Neural cell (in vitro differentiated cells): ENCODE measurements at regions not wholly inside any gene's neighbourhood (a gene's known extent, or its start where the extent isn't known, plus 50 kb on each side); places are given as distances from the start of the nearest gene placed in this dataset.
"Not testable (repeated sequence)": the region's sequence is repeated elsewhere in the genome, so short reads cannot be mapped to it uniquely, and the experiment has no call there.

Experiments used
- H2AFZ ChIP-seq: fragments of 200-600, 300-800 bp; sonication (generic), shearing (Covaris generic); 2 replicates; pipeline ENCODE4 v1.6.0; 2014; ENCODE audit warnings: low read depth, mild to moderate bottlenecking, antibody characterized with exemption, low read length, moderate library complexity
- H3F3A ChIP-seq: fragments of 200-600 bp; shearing (Covaris generic); 2 replicates; pipeline ENCODE4 v1.6.1; 2016; ENCODE audit warnings: mild to moderate bottlenecking, moderate library complexity, mixed read lengths, antibody characterized with exemption, low read length; ENCODE audit not compliant: insufficient read depth, poor library complexity, severe bottlenecking
- H3K27ac ChIP-seq: fragments of 200-600, 300-800 bp; sonication (generic), shearing (Covaris generic); 2 replicates; pipeline ENCODE4 v1.5.1; 2014; ENCODE audit warnings: mild to moderate bottlenecking, low read length, moderate library complexity
- H3K27me3 ChIP-seq: fragments of 300-800, 200-600 bp; sonication (generic), shearing (Covaris generic); 2 replicates; pipeline ENCODE4 v1.6.0; 2014; ENCODE audit warnings: mild to moderate bottlenecking, low read depth, low read length, moderate library complexity; ENCODE audit not compliant: insufficient read depth
- H3K36me3 ChIP-seq: fragments of 300-800, 200-600 bp; sonication (generic), shearing (Covaris generic); 2 replicates; pipeline ENCODE4 v1.5.1; 2014; ENCODE audit warnings: mild to moderate bottlenecking, antibody characterized with exemption, low read length, moderate library complexity; ENCODE audit not compliant: insufficient read depth
- H3K4me2 ChIP-seq: fragments of 300-800, 200-600 bp; sonication (generic), shearing (Covaris generic); 2 replicates; pipeline ENCODE4 v1.6.0; 2014; ENCODE audit warnings: mild to moderate bottlenecking, low read length
- H3K4me3 ChIP-seq: fragments of 300-800, 200-600 bp; sonication (generic), shearing (Covaris generic); 2 replicates; pipeline ENCODE4 v1.5.1; 2014; ENCODE audit warnings: mild to moderate bottlenecking, low read length, moderate library complexity
- H3K79me2 ChIP-seq: fragments of 200-600 bp; shearing (Covaris generic); replicated peaks from 2 replicates; pipeline ENCODE4 v1.6.0; 2014; ENCODE audit warnings: mild to moderate bottlenecking, low read length, moderate library complexity; ENCODE audit not compliant: insufficient read depth
- H3K9ac ChIP-seq: fragments of 300-800, 200-600 bp; sonication (generic), shearing (Covaris generic); 2 replicates; pipeline ENCODE4 v1.6.1; 2016; ENCODE audit warnings: mild to moderate bottlenecking, low read length, mixed read lengths
- H3K9me2 ChIP-seq: fragments of 200-600 bp; shearing (Covaris generic); 2 replicates; pipeline ENCODE4 v1.6.1; 2016; ENCODE audit warnings: mild to moderate bottlenecking, low read length, mixed read lengths; ENCODE audit not compliant: insufficient read depth
- H3K9me3 ChIP-seq: fragments of 200-600, 300-800 bp; sonication (generic), shearing (Covaris generic); 2 replicates; pipeline ENCODE4 v1.6.1; 2016; ENCODE audit warnings: mild to moderate bottlenecking, mixed run types, low read length, moderate library complexity, mixed read lengths
- H4K20me1 ChIP-seq: fragments of 200-600 bp; shearing (Covaris generic); 2 replicates; pipeline ENCODE4 v1.6.1; 2016; ENCODE audit warnings: mild to moderate bottlenecking, mixed run types; ENCODE audit not compliant: insufficient read depth
- CTCF ChIP-seq: fragments of 450-650 bp; IDR thresholded peaks from 2 replicates; pipeline ENCODE4 v1.5.1; 2014; ENCODE audit warnings: antibody characterized with exemption, mild to moderate bottlenecking, moderate library complexity; ENCODE audit not compliant: poor library complexity, severe bottlenecking
- EP300 ChIP-seq: fragments of 450-650 bp; conservative IDR thresholded peaks from 2 replicates; pipeline ENCODE4 v1.6.1; 2014; ENCODE audit warnings: antibody characterized with exemption, mild to moderate bottlenecking, moderate library complexity; ENCODE audit not compliant: poor library complexity, severe bottlenecking
- EZH2 ChIP-seq: fragments of 200-600, 300-800 bp; shearing (Covaris generic), sonication (generic); IDR thresholded peaks from 2 replicates; pipeline ENCODE4 v1.6.1; 2014; ENCODE audit warnings: antibody characterized with exemption, low read length, borderline replicate concordance, mild to moderate bottlenecking; ENCODE audit not compliant: insufficient read depth, poor library complexity, severe bottlenecking
- MXI1 ChIP-seq: fragments of 450-650 bp; conservative IDR thresholded peaks from 2 replicates; pipeline ENCODE4 v1.6.1; 2014; ENCODE audit warnings: antibody characterized with exemption, mild to moderate bottlenecking; ENCODE audit not compliant: poor library complexity, severe bottlenecking
- POLR2AphosphoS5 ChIP-seq: IDR thresholded peaks from 2 replicates; pipeline ENCODE4 v1.6.1; 2012
- RAD21 ChIP-seq: fragments of 450-650 bp; conservative IDR thresholded peaks from 2 replicates; pipeline ENCODE4 v1.6.1; 2014; ENCODE audit warnings: antibody characterized with exemption, mild to moderate bottlenecking, moderate library complexity
- REST ChIP-seq: IDR thresholded peaks from 2 replicates; pipeline ENCODE4 v1.6.1; 2012; ENCODE audit warnings: borderline replicate concordance
- SMC3 ChIP-seq: fragments of 450-650 bp; conservative IDR thresholded peaks from 2 replicates; pipeline ENCODE4 v1.6.1; 2014; ENCODE audit warnings: antibody characterized with exemption, mild to moderate bottlenecking, moderate library complexity; ENCODE audit not compliant: poor library complexity
- TAF1 ChIP-seq: IDR thresholded peaks from 2 replicates; pipeline ENCODE4 v1.6.1; 2012; ENCODE audit warnings: low read depth

- H3K9me3 ChIP-seq = no peaks in the 10 kb centered on the region
- no peaks in the 10 kb centered on the region for H4K20me1 ChIP-seq
- no peaks in the 10 kb centered on the region for H3K79me2 ChIP-seq
- H3K27ac ChIP-seq = peak overlapping the region; percentile 1
- H3K9ac ChIP-seq = no peak overlapping the region
- no peaks in the 10 kb centered on the region for H3K36me3 ChIP-seq
- H3F3A ChIP-seq = peaks cover 8% of the 10 kb centered on the region
- H3K9me2 ChIP-seq = no peaks in the 10 kb centered on the region
- H3K4me2 ChIP-seq = peak overlapping the region; percentile 35
- H3K4me3 ChIP-seq = peak overlapping the region; percentile 6
- peak; percentile 13 for TF ChIP-seq POLR2AphosphoS5
- TF ChIP-seq SMC3 = no peak
- no peaks in the 10 kb centered on the region for H3K27me3 ChIP-seq
- no peak overlapping the region for H2AFZ ChIP-seq
These were observed 71.3 kb upstream of the DGKB start for GRCh38 chr7:14973712-14974428.

- H2AFZ ChIP-seq, H3K4me2 ChIP-seq, H3K9ac ChIP-seq, H3K79me2 ChIP-seq, H3K9me3 ChIP-seq, H3K9me2 ChIP-seq, H3K36me3 ChIP-seq, H3K27me3 ChIP-seq, H3K4me3 ChIP-seq, H3F3A ChIP-seq, H4K20me1 ChIP-seq, H3K27ac ChIP-seq: not testable (repeated sequence)
These were observed 69.1 kb upstream of the DGKB start for GRCh38 chr7:14971678-14972077.

- H3K9me2 ChIP-seq, H3F3A ChIP-seq, H2AFZ ChIP-seq, H3K4me2 ChIP-seq, H3K27ac ChIP-seq, H3K27me3 ChIP-seq, H3K79me2 ChIP-seq, H3K36me3 ChIP-seq, H3K4me3 ChIP-seq, H3K9me3 ChIP-seq, H3K9ac ChIP-seq, H4K20me1 ChIP-seq: not testable (repeated sequence)
These were observed 64.8 kb upstream of the DGKB start for GRCh38 chr7:14967376-14967775.

GRCh38 chr7:14962778-14963177, 60.2 kb upstream of the DGKB start:
- no peaks in the 10 kb centered on the region for H4K20me1 ChIP-seq
- no peaks in the 10 kb centered on the region for H3K36me3 ChIP-seq
- no peak overlapping the region for H3K9ac ChIP-seq
- no peaks in the 10 kb centered on the region for H3K9me2 ChIP-seq
- H3F3A ChIP-seq = no peaks in the 10 kb centered on the region
- TF ChIP-seq EP300 = no peak
- no peak for TF ChIP-seq TAF1
- no peak for TF ChIP-seq POLR2AphosphoS5
- no peak for TF ChIP-seq REST
- TF ChIP-seq EZH2 = no peak
- TF ChIP-seq CTCF = no peak
- TF ChIP-seq SMC3 = no peak
- no peak for TF ChIP-seq MXI1
- TF ChIP-seq RAD21 = no peak
- no peaks in the 10 kb centered on the region for H3K79me2 ChIP-seq
- no peak overlapping the region for H2AFZ ChIP-seq
- no peak overlapping the region for H3K4me2 ChIP-seq
- no peak overlapping the region for H3K4me3 ChIP-seq
- H3K27me3 ChIP-seq = no peaks in the 10 kb centered on the region
- H3K9me3 ChIP-seq = no peaks in the 10 kb centered on the region
- H3K27ac ChIP-seq = no peak overlapping the region
